Activated CD4-positive, alpha-beta T cell treated with anti-CD3 and anti-CD28 coated beads, Interleukin-2, amount 10 ng/mL, durations not matched to agents 7 days and 5 days (primary cell): ENCODE measurements at regions not wholly inside any gene's neighbourhood (a gene's known extent, or its start where the extent isn't known, plus 50 kb on each side); places are given as distances from the start of the nearest gene placed in this dataset.

Experiments used
- CTCF ChIA-PET: fragments of 350-600 bp; sonication (Branson Sonifier 250); formaldehyde crosslinking; loops from one replicate; lab custom pipeline; 2021; ENCODE audit warnings: antibody characterized with exemption; lab: Charles Lee
- POLR2A ChIA-PET: fragments of 350-600 bp; sonication (Branson Sonifier 250); formaldehyde crosslinking; loops from one replicate; lab custom pipeline; 2021; ENCODE audit warnings: antibody characterized with exemption; lab: Charles Lee
- DNase-seq: peaks from one replicate; pipeline ENCODE4 v3.0.0-alpha.2; 2020
- H3K27ac Mint-ChIP-seq: one replicate; pipeline ENCODE4 v1.8.0; 2021; ENCODE audit warnings: mild to moderate bottlenecking, moderate library complexity, mixed read lengths
- H3K27me3 Mint-ChIP-seq: one replicate; pipeline ENCODE4 v1.8.0; 2021; ENCODE audit warnings: mixed read lengths
- H3K36me3 Mint-ChIP-seq: one replicate; pipeline ENCODE4 v1.8.0; 2021; ENCODE audit warnings: low read depth, mixed read lengths
- H3K4me1 Mint-ChIP-seq: one replicate; pipeline ENCODE4 v1.8.0; 2021; ENCODE audit warnings: mixed read lengths
- H3K4me3 Mint-ChIP-seq: one replicate; pipeline ENCODE4 v1.8.0; 2021; ENCODE audit warnings: mild to moderate bottlenecking, moderate library complexity, mixed read lengths
- H3K9me3 Mint-ChIP-seq: one replicate; pipeline ENCODE4 v1.8.0; 2021; ENCODE audit warnings: mixed read lengths

DNA sequence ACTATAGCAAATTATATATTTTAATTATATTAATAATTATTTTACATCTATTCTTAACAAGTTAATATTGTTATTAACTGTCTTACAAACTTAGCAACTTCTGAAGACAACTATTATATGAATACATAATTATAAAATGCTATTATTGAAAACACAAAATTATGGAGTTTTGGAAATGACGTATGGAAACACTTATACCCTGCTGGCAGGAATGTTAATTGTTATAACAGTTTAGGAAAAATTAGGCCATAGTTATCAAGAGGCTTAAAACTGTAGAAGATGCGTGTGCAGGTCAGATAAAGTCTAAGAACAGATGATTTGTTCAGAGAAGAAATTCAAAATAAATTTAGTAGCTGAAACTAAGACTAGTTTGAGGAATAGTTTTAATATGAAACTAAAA lies 211.7 kb downstream of the FAT4 start:
- no peak for DNase-seq
- Mint-ChIP-seq H3K4me1 (no peaks in the 10 kb centered on the region), H3K9me3 (no peaks in the 10 kb centered on the region), H3K27me3 (no peaks in the 10 kb centered on the region), H3K36me3 (no peaks in the 10 kb centered on the region), H3K27ac (no peak overlapping the region), H3K4me3 (no peak overlapping the region)
- ChIA-PET CTCF (no interaction called here), POLR2A (no interaction called here)

DNA sequence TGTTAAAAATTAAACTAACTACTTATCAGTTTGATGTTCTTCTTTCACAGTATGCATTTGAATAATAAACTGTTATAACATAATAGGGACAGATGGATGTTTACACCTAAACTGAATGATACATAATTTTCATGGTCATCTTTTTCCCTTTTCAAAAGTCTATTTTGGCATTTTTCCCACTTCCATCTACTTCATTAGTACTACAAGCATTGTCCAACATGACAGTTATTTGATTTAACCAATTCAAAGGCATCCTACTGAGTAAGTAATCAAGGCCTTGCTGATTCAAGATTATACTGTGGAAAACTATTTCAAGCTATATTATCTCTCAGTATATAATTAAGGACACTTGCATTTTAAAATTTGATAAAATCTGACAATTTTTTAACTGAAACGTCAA lies 212.9 kb downstream of the FAT4 start:
- H3K9me3 Mint-ChIP-seq, result no peaks in the 10 kb centered on the region
- CTCF ChIA-PET, result no interaction called here
- H3K27me3 Mint-ChIP-seq, result no peaks in the 10 kb centered on the region
- H3K36me3 Mint-ChIP-seq, result no peaks in the 10 kb centered on the region
- DNase-seq, result no peak
- no peak overlapping the region for H3K27ac Mint-ChIP-seq
- POLR2A ChIA-PET, result no interaction called here
- no peak overlapping the region for H3K4me3 Mint-ChIP-seq
- no peaks in the 10 kb centered on the region for H3K4me1 Mint-ChIP-seq

DNA sequence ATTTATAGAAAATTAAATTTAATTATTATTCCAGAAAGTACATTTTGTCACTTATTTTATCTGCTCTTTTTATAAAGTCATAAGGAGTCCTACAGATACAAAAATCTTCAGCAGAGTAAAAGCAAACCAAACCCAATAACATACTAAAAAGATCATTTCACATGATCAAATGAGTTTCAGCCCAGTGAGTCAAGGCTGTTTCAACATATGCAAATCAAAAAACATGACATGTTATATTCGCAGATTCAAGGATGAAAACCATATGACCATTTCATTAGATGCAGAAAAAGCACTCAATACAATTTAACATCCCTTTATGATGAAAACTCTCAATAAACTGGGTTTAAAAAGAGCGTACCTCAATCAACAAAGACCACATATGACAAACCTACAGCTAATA lies 214.3 kb downstream of the FAT4 start:
- Mint-ChIP-seq H3K27me3 (no peaks in the 10 kb centered on the region), H3K4me3 (no peak overlapping the region), H3K36me3 (no peaks in the 10 kb centered on the region), H3K4me1 (no peaks in the 10 kb centered on the region), H3K9me3 (no peaks in the 10 kb centered on the region), H3K27ac (no peak overlapping the region)
- POLR2A ChIA-PET, result no interaction called here
- CTCF ChIA-PET, result no interaction called here
- no peak for DNase-seq

DNA sequence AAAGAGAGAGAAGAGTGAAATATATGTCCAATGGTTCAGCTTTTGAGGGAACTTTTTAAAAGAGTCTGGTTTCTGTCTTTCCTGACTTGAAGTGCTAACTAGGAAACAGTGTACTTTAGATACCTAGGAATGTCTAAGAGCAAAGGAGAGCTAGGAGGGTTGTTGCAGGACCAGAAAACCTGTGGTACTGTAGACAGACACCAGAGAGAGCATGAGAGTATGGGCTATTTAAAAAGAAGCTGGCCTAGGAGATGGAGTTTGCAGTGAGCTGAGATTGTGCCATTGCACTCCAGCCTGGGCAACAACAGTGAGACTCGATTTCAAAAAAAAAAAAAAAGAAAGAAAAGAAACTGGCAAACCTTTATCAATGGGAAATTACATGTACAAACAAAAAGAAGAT lies 223.9 kb downstream of the FAT4 start:
- no peak for DNase-seq
- Mint-ChIP-seq H3K9me3 (no peaks in the 10 kb centered on the region), H3K27me3 (no peaks in the 10 kb centered on the region), H3K27ac (no peak overlapping the region), H3K36me3 (no peaks in the 10 kb centered on the region), H3K4me3 (no peak overlapping the region), H3K4me1 (no peaks in the 10 kb centered on the region)
- CTCF ChIA-PET, result no interaction called here
- POLR2A ChIA-PET, result no interaction called here

DNA sequence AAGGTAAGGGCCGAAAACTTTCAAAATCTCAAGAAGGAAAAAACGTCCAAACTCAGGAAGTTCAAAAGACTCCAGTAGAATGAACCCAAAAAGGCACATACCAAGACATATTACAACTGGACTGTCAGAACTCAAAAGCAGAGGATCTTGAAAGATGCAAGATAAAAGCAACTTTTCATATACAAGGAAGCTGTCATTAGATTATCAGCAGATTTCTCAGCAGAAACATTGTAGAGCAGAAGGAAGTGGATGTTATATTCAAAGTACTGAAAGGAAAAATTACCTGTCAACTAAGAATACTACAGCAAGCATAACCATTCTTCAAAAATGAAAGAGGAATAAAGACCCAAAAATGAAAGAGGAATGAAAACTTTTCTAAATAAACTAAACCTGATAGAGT lies 224.9 kb downstream of the FAT4 start:
- no peaks in the 10 kb centered on the region for H3K4me1 Mint-ChIP-seq
- no peaks in the 10 kb centered on the region for H3K27me3 Mint-ChIP-seq
- no peak overlapping the region for H3K27ac Mint-ChIP-seq
- ChIA-PET CTCF (no interaction called here), POLR2A (no interaction called here)
- no peak for DNase-seq
- H3K4me3 Mint-ChIP-seq, result no peak overlapping the region
- no peaks in the 10 kb centered on the region for H3K9me3 Mint-ChIP-seq
- H3K36me3 Mint-ChIP-seq, result no peaks in the 10 kb centered on the region

DNA sequence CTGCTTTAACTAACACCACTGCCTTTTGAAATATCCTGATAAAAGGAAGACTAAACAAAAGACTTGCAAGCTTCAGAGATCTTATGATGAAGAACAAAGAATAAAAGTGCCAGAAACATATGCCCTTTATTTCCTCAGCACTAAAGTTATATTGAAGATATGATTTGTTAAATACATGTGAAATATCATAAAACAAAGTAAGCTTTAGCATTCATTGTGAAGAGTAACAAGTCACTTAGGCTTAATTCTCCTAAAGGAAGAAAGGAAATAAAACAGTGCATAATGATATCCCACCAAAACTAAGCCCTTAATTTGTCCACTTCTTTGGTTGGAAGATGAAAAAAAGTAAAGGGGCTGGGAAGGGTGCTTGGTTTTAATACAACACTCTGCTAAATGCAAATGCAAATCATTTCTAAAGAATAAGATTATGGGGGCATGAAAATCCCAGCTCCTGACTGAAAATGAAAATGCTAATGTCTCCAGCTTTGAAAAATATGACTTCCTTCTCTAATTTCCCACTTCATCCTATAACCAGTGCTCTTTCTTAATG lies 227.2 kb downstream of the FAT4 start:
- no peak for DNase-seq
- no peaks in the 10 kb centered on the region for H3K36me3 Mint-ChIP-seq
- POLR2A ChIA-PET, result no interaction called here
- H3K4me3 Mint-ChIP-seq, result no peak overlapping the region
- no peaks in the 10 kb centered on the region for H3K27me3 Mint-ChIP-seq
- H3K4me1 Mint-ChIP-seq, result no peaks in the 10 kb centered on the region
- CTCF ChIA-PET, result no interaction called here
- no peaks in the 10 kb centered on the region for H3K9me3 Mint-ChIP-seq
- H3K27ac Mint-ChIP-seq, result no peak overlapping the region

DNA sequence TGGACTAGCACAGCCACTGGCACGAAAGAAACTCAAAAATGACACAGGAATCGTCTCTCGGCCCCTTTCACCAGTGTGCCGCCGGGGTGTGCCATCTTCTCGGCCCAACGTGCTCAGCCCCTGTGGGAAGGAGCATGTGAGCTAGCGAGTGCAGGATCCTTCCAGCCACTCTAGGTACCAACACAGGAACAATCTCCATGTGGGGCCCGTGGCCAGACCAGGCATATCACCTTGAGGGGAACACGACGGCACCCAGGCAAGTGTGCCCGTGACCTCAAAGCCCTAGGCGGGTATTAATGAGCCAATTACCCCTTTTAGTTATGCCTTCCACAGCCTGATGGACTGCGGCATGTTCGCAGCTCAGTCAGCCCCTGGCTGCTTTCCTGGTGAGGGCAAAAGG lies 231.5 kb downstream of the FAT4 start:
- no peaks in the 10 kb centered on the region for H3K4me1 Mint-ChIP-seq
- H3K27ac Mint-ChIP-seq, result no peak overlapping the region
- CTCF ChIA-PET, result no interaction called here
- POLR2A ChIA-PET, result no interaction called here
- no peak for DNase-seq
- H3K9me3 Mint-ChIP-seq, result peaks cover 2% of the 10 kb centered on the region
- no peaks in the 10 kb centered on the region for H3K27me3 Mint-ChIP-seq
- H3K36me3 Mint-ChIP-seq, result no peaks in the 10 kb centered on the region
- no peak overlapping the region for H3K4me3 Mint-ChIP-seq

DNA sequence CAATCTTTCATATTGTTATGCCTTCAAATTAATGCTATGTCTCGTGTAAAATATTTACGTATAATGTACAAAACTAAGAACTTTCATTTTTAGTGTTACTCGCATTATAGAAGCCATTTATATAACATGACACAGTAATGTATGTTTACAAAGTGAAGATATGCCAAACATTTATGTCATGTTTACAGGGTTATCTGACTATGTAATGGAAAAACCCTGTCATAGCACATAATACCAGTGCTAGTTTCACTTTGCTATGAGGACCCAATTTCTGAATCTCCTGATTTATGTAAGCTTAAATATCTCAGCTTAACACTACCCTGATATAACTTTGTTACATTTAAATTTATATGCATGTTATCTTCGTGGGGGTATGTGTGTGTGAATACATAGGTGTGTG lies 233.1 kb downstream of the FAT4 start:
- Mint-ChIP-seq H3K27me3 (no peaks in the 10 kb centered on the region), H3K27ac (no peak overlapping the region), H3K9me3 (peaks cover 2% of the 10 kb centered on the region), H3K36me3 (no peaks in the 10 kb centered on the region), H3K4me3 (no peak overlapping the region), H3K4me1 (no peaks in the 10 kb centered on the region)
- no peak for DNase-seq
- ChIA-PET POLR2A (no interaction called here), CTCF (no interaction called here)

DNA sequence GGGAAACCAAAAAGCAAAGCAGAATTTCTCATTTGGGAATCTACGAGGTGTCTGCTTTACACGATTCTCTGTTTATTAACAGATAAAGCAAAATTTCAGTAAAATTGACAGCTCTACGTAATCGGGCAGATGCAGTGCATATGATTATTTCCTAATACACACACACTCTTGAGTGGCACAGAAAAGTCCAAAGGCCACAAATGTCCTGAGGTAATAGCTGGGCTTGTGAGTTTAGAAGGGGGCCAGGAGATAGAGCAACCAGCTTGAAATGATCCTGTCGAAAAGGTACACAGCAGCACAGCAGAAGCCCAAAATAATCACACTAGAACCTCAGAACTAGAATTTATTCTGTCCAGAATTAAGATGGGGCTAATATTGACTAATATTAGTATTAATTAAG lies 236.0 kb downstream of the FAT4 start:
- POLR2A ChIA-PET, result no interaction called here
- Mint-ChIP-seq H3K36me3 (no peaks in the 10 kb centered on the region), H3K27ac (no peak overlapping the region), H3K27me3 (no peaks in the 10 kb centered on the region), H3K4me3 (no peak overlapping the region), H3K9me3 (peaks cover 4% of the 10 kb centered on the region), H3K4me1 (no peaks in the 10 kb centered on the region)
- CTCF ChIA-PET, result no interaction called here
- DNase-seq, result no peak

DNA sequence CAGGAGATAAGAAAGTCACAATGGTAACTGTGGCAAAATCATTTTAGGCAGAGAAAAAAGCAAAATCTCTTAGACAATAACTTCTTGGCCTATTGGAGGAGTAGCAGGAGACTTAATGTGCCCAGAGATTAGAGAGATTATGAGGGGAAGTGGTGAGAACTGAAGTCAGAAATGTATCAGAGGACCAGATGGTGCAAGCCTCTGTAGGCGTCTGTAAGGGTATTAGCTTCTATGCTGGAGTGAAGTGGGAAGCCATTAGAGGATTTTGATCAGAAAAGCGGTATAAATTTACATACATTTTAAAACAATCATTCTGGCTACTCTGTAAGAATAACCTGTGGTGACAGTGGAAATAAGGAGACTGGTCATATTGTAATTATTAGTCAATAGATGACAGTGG lies 236.7 kb downstream of the FAT4 start:
- ChIA-PET POLR2A (no interaction called here), CTCF (no interaction called here)
- no peak overlapping the region for H3K4me3 Mint-ChIP-seq
- no peaks in the 10 kb centered on the region for H3K4me1 Mint-ChIP-seq
- DNase-seq, result no peak
- no peaks in the 10 kb centered on the region for H3K36me3 Mint-ChIP-seq
- H3K27me3 Mint-ChIP-seq, result no peaks in the 10 kb centered on the region
- H3K9me3 Mint-ChIP-seq, result peaks cover 4% of the 10 kb centered on the region
- H3K27ac Mint-ChIP-seq, result no peak overlapping the region

DNA sequence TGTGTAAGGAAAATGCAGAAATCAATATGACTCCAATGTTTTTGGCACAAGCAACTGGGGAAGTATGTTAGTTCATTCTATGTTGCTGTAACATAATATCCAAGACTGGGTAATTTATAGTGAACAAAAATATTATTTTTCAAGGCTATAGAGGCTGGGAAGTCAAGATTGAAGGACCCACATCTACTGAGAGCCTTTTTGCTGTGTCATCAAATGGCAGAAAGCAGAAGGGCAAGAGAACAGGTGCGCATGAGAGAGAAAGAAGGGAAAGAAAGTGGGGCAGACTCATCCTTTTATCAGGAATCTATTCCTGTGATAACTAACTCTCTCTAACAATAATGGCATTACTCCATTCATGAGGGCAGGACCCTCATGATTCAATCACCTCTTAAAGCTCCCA lies 237.2 kb downstream of the FAT4 start:
- H3K27ac Mint-ChIP-seq, result no peak overlapping the region
- H3K4me3 Mint-ChIP-seq, result no peak overlapping the region
- no peaks in the 10 kb centered on the region for H3K4me1 Mint-ChIP-seq
- ChIA-PET POLR2A (no interaction called here), CTCF (no interaction called here)
- no peaks in the 10 kb centered on the region for H3K36me3 Mint-ChIP-seq
- peaks cover 4% of the 10 kb centered on the region for H3K9me3 Mint-ChIP-seq
- no peaks in the 10 kb centered on the region for H3K27me3 Mint-ChIP-seq
- no peak for DNase-seq

DNA sequence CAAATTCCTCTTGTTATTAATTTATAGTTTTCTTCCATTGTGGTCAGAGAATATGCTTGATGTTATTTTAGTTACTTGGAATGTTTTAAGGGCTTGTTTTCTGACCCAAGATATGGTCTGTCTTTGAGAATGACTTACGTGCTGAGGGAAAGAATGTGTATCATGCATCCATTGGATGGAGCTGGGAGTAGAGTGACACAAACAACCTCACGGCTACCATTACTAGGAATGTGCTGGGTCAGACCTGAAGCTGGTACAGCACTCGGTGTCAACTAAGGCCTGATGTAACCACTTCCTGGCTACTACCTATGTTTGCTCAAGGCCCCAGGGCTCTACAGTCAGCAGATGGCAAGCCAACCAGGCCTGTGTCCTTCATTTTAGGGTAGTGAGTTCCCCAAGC lies 257.8 kb downstream of the FAT4 start:
- peaks cover 4% of the 10 kb centered on the region for H3K9me3 Mint-ChIP-seq
- no peaks in the 10 kb centered on the region for H3K27me3 Mint-ChIP-seq
- no peaks in the 10 kb centered on the region for H3K36me3 Mint-ChIP-seq
- no peak for DNase-seq
- POLR2A ChIA-PET, result no interaction called here
- H3K27ac Mint-ChIP-seq, result no peak overlapping the region
- no peak overlapping the region for H3K4me3 Mint-ChIP-seq
- CTCF ChIA-PET, result no interaction called here
- no peaks in the 10 kb centered on the region for H3K4me1 Mint-ChIP-seq

DNA sequence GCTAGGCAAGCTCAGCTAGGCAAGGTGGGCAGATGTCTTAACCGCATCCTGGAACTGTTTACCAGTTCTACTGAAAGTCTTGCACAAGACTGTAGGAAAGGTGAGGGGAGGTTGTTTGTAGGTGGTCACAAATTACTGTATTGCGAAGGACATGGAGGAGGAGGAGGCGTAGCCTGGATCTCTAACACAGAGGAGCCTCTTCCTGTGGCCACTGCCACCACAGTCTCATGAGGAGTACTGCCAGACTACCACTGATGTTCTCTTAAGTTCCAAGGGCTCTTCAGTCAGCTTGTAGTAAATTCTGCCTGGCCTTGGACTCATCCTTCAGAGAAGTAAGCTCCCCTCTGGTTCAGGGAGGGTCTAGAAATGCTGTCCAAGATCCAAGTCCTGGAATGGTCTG lies 258.6 kb downstream of the FAT4 start:
- no peak for DNase-seq
- Mint-ChIP-seq H3K27me3 (no peaks in the 10 kb centered on the region), H3K27ac (no peak overlapping the region), H3K4me3 (no peak overlapping the region), H3K9me3 (peaks cover 4% of the 10 kb centered on the region), H3K4me1 (no peaks in the 10 kb centered on the region), H3K36me3 (no peaks in the 10 kb centered on the region)
- POLR2A ChIA-PET, result no interaction called here
- CTCF ChIA-PET, result no interaction called here

DNA sequence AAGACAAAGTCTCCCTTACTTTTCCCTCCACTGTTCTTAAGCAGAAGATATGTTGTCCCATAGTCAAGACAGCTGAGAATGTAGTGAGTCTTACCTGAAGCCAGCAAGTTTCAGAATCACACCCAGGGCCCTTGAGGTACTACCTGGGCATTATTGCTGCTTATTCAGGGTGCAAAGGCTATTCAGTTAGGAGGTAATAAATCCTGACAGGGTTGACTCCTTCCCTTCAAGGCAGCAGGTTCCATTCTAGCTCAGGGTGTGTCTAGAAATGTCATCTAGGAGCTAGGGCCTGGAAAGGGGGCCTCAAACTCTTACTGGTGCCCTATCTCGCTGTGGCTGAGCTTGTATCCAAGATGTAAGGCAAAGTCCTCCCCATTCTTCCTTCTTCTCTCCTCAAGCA lies 259.0 kb downstream of the FAT4 start:
- no peaks in the 10 kb centered on the region for H3K27me3 Mint-ChIP-seq
- H3K36me3 Mint-ChIP-seq, result no peaks in the 10 kb centered on the region
- CTCF ChIA-PET, result no interaction called here
- no peak for DNase-seq
- H3K4me3 Mint-ChIP-seq, result no peak overlapping the region
- POLR2A ChIA-PET, result no interaction called here
- H3K4me1 Mint-ChIP-seq, result no peaks in the 10 kb centered on the region
- peaks cover 4% of the 10 kb centered on the region for H3K9me3 Mint-ChIP-seq
- H3K27ac Mint-ChIP-seq, result no peak overlapping the region
